CD4-positive, CD25-positive, alpha-beta regulatory T cell (primary cell): ENCODE measurements at regions not wholly inside any gene's neighbourhood (a gene's known extent, or its start where the extent isn't known, plus 50 kb on each side); places are given as distances from the start of the nearest gene placed in this dataset.

Source experiments
- ATAC-seq, 2 donors: fragments of 150-1000 bp; cut with Tn5 transposase; one replicate each; pipeline ENCODE4 v1.10.0; 2021; ENCODE audit warnings: low read depth in 2 of 2, moderate number of reproducible peaks in 2 of 2, moderate library complexity in 1 of 2
- DNase-seq, 3 donors: peaks; one replicate each; pipeline versions ENCODE4 v3.0.0 to v3.0.0-alpha.2; 2012 to 2022; ENCODE audit warnings: mixed read lengths in 1 of 3
- H3K27ac ChIP-seq: one replicate; pipeline ENCODE4 v1.7.0; 2013; ENCODE audit warnings: mild to moderate bottlenecking, low read length; ENCODE audit not compliant: insufficient read depth, poor library complexity, severe bottlenecking
- H3K27me3 ChIP-seq: one replicate; pipeline ENCODE4 v1.7.0; 2013; ENCODE audit warnings: low read length; ENCODE audit not compliant: control insufficient read depth, insufficient read depth
- H3K36me3 ChIP-seq: one replicate; pipeline ENCODE4 v1.7.0; 2013; ENCODE audit warnings: mild to moderate bottlenecking, low read length, moderate library complexity; ENCODE audit not compliant: control insufficient read depth, insufficient read depth
- H3K4me1 ChIP-seq: 2 replicates; pipeline ENCODE4 v1.7.0; 2013; ENCODE audit warnings: mild to moderate bottlenecking, low read length; ENCODE audit not compliant: insufficient read depth, control insufficient read depth, poor library complexity, severe bottlenecking
- H3K4me3 ChIP-seq: one replicate; pipeline ENCODE4 v1.7.0; 2013; ENCODE audit warnings: low read depth, mild to moderate bottlenecking, low read length, moderate library complexity
- H3K9me3 ChIP-seq, 2 experiments: 1 replicate in 1 of 2; 2 replicates in 1 of 2; pipeline ENCODE4 v1.7.0; 2013; ENCODE audit warnings: low read length in 2 of 2, mild to moderate bottlenecking in 1 of 2, moderate library complexity in 1 of 2; ENCODE audit not compliant: control insufficient read depth in 2 of 2
- H3K27ac Mint-ChIP-seq, 3 donors: one replicate each; pipeline ENCODE4 v1.8.0; 2020 to 2022; ENCODE audit warnings: mild to moderate bottlenecking in 3 of 3, mixed read lengths in 3 of 3, moderate library complexity in 2 of 3
- H3K27me3 Mint-ChIP-seq: one replicate; pipeline ENCODE4 v1.8.0; 2022; ENCODE audit warnings: mild to moderate bottlenecking, mixed read lengths
- H3K36me3 Mint-ChIP-seq: one replicate; pipeline ENCODE4 v1.8.0; 2020; ENCODE audit warnings: mixed read lengths
- H3K4me1 Mint-ChIP-seq, 4 donors: one replicate each; pipeline ENCODE4 v1.8.0; 2020 to 2022; ENCODE audit warnings: mixed read lengths in 4 of 4, mild to moderate bottlenecking in 1 of 4
- H3K4me3 Mint-ChIP-seq, 4 donors: one replicate each; pipeline ENCODE4 v1.8.0; 2020 to 2022; ENCODE audit warnings: mild to moderate bottlenecking in 4 of 4, mixed read lengths in 4 of 4, moderate library complexity in 3 of 4
- H3K9me3 Mint-ChIP-seq, 7 donors: one replicate each; pipeline ENCODE4 v1.8.0; 2020 to 2022; ENCODE audit warnings: mixed read lengths in 7 of 7, mild to moderate bottlenecking in 3 of 7, moderate library complexity in 2 of 7

DNA sequence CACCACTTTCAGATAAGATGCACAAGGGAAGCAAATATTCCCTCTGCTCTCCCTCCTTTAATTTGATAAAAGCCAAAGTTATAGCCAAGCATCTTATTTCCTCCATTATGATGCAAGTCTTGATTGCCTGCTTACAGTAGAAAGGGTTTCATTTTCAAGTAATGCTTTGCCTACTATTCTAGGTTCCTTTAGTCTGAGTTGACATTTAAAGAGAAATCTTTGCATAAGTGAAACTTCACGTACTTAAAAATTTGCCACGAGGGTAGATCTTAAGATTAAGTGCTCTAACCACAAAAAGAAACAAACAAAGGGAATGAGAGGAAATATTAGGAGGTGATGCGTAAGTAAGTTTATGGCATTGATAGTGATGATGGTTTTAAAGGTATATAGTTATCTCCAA lies 78.1 kb upstream of the VWDE start:
- Histone ChIP-seq H3K36me3 (no peaks in the 10 kb centered on the region), H3K4me3 (no peak overlapping the region), H3K4me1 (no peaks in the 10 kb centered on the region), H3K27ac (no peak overlapping the region), H3K27me3 (no peaks in the 10 kb centered on the region), H3K9me3 (no peaks in the 10 kb centered on the region)
- H3K4me3 Mint-ChIP-seq: peak overlapping the region in 2 of 4 donors; percentile 39 to 65
- H3K4me1 Mint-ChIP-seq: peaks cover 0 to 7% (median 5%) of the 10 kb centered on the region in 4 donors
- H3K9me3 Mint-ChIP-seq: no peaks in the 10 kb centered on the region
- ATAC-seq (no peak), DNase-seq (peak in 1 of 3 donors; percentile 2)
- no peaks in the 10 kb centered on the region for H3K27me3 Mint-ChIP-seq
- H3K36me3 Mint-ChIP-seq: no peaks in the 10 kb centered on the region
- H3K27ac Mint-ChIP-seq: peak overlapping the region in 1 of 3 donors; percentile 67

DNA sequence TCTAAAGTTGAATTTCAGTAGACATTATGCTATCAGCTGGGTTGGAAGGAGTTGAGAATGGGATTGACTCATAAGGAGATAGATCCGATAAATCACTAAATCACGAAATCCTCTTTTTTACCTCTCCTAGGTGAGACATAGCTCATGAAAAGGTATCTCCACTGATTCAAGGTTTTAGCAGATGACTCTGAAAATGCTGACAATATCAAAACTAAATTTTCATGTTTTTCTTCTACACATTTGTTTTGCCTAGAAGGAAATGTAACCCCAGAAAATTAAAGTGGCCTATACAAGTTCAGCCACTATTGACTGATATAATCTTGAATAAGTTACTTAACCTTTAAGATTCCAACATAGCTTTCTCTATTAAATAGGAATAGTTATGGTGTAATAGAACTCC lies 82.2 kb upstream of the VWDE start:
- Mint-ChIP-seq H3K27me3 (peaks cover 4% of the 10 kb centered on the region), H3K9me3 (no peaks in the 10 kb centered on the region), H3K36me3 (no peaks in the 10 kb centered on the region), H3K27ac (no peak overlapping the region), H3K4me1 (peaks cover 0 to 7% (median 5%) of the 10 kb centered on the region in 4 donors), H3K4me3 (no peak overlapping the region)
- ATAC-seq (no peak), DNase-seq (no peak)
- no peak overlapping the region for H3K4me3 ChIP-seq
- no peaks in the 10 kb centered on the region for H3K36me3 ChIP-seq
- H3K27me3 ChIP-seq: no peaks in the 10 kb centered on the region
- H3K9me3 ChIP-seq: no peaks in the 10 kb centered on the region
- no peak overlapping the region for H3K27ac ChIP-seq
- no peaks in the 10 kb centered on the region for H3K4me1 ChIP-seq

DNA sequence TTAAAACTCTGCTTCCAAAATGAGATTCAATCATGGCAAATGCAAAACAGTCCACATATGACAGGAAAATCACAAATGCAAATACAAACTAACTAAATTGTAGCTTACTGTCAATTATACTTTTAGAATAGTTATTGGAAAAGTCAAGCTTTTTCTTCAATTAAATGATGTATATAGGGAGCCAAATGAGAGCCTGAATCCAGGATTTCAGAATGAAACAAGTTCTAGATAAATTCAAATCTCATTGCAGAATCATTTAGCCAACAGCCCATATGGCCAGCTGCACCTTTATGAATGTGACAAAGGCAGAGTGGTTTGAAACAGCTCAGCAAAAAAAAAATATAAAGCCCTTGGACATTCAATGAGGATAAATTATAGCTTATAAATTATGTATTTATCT lies 82.2 kb upstream of the SCIN start:
- no peak for DNase-seq
- H3K4me1 Mint-ChIP-seq: no peaks in the 10 kb centered on the region
- no peak for ATAC-seq
- H3K9me3 Mint-ChIP-seq: no peaks in the 10 kb centered on the region
- H3K4me3 ChIP-seq: no peak overlapping the region
- H3K36me3 Mint-ChIP-seq: no peaks in the 10 kb centered on the region
- no peak overlapping the region for H3K27ac ChIP-seq
- H3K27ac Mint-ChIP-seq: no peak overlapping the region
- H3K27me3 Mint-ChIP-seq: peaks cover 4% of the 10 kb centered on the region
- H3K4me1 ChIP-seq: no peaks in the 10 kb centered on the region
- H3K4me3 Mint-ChIP-seq: no peak overlapping the region
- H3K36me3 ChIP-seq: no peaks in the 10 kb centered on the region
- no peaks in the 10 kb centered on the region for H3K9me3 ChIP-seq
- H3K27me3 ChIP-seq: no peaks in the 10 kb centered on the region

DNA sequence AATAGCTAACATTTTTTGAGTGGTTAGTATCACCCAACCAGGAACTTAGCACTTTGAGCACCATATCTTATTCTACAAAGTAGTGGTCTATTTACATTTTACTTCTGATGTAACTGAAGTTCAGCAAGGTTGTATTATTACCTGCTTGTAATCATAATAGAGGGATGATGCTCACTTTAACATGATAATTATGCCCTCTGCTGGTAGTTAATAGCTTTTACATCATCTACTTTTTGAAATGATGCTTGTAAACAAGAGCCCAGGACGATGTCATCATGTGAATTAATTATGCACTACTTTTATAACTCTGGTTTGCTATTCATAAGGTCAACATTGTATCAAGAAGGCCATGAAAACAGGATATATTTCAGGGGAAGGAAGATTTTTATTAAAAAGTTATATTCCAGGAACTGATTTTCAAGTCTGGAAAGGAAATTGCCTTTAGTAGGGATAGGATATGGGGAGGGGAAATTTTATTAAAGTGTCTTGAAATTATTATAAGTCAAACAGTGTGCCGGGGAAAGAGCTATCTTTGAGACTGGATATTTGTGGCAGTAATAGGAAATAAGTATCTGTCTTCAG lies 80.3 kb upstream of the SCIN start:
- Mint-ChIP-seq H3K27ac (no peak overlapping the region), H3K9me3 (no peaks in the 10 kb centered on the region), H3K36me3 (no peaks in the 10 kb centered on the region), H3K27me3 (peaks cover 4% of the 10 kb centered on the region), H3K4me1 (no peaks in the 10 kb centered on the region), H3K4me3 (no peak overlapping the region)
- ATAC-seq (peak in 1 of 2 donors; percentile 53), DNase-seq (peak in 2 of 3 donors; percentile 12 to 21)
- Histone ChIP-seq H3K4me3 (no peak overlapping the region), H3K9me3 (no peaks in the 10 kb centered on the region), H3K4me1 (no peaks in the 10 kb centered on the region), H3K27me3 (no peaks in the 10 kb centered on the region), H3K27ac (no peak overlapping the region), H3K36me3 (no peaks in the 10 kb centered on the region)

DNA sequence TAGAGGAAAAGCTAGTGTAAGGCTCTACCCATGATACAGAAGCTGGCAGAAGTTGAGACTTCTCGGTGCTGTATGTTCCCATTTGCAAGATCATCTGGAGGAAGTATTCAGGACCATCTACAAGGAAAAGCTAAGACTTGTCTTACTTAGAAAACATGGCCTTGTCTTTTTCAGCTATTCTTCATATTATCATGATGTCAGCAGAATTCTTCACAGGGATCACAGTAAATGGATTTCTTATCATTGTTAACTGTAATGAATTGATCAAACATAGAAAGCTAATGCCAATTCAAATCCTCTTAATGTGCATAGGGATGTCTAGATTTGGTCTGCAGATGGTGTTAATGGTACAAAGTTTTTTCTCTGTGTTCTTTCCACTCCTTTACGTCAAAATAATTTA lies 79.6 kb upstream of the SCIN start:
- no peak overlapping the region for H3K27ac ChIP-seq
- Mint-ChIP-seq H3K27ac (no peak overlapping the region), H3K4me3 (no peak overlapping the region), H3K27me3 (peaks cover 4% of the 10 kb centered on the region), H3K4me1 (no peaks in the 10 kb centered on the region), H3K36me3 (no peaks in the 10 kb centered on the region), H3K9me3 (no peaks in the 10 kb centered on the region)
- DNase-seq (no peak), ATAC-seq (no peak)
- no peaks in the 10 kb centered on the region for H3K9me3 ChIP-seq
- H3K4me1 ChIP-seq: no peaks in the 10 kb centered on the region
- H3K36me3 ChIP-seq: no peaks in the 10 kb centered on the region
- no peak overlapping the region for H3K4me3 ChIP-seq
- H3K27me3 ChIP-seq: no peaks in the 10 kb centered on the region

DNA sequence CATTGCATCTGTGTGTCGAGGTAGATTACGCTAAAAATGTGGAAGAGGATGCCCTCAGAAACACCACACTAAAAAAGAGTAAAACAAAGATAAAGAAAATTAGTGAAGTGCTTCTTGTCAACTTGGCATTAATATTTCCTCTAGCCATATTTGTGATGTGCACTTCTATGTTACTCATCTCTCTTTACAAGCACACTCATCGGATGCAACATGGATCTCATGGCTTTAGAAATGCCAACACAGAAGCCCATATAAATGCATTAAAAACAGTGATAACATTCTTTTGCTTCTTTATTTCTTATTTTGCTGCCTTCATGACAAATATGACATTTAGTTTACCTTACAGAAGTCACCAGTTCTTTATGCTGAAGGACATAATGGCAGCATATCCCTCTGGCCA lies 79.0 kb upstream of the SCIN start:
- Mint-ChIP-seq H3K4me1 (no peaks in the 10 kb centered on the region), H3K36me3 (no peaks in the 10 kb centered on the region), H3K4me3 (no peak overlapping the region), H3K27ac (no peak overlapping the region), H3K27me3 (peaks cover 4% of the 10 kb centered on the region), H3K9me3 (no peaks in the 10 kb centered on the region)
- ATAC-seq (no peak), DNase-seq (no peak)
- no peaks in the 10 kb centered on the region for H3K9me3 ChIP-seq
- H3K36me3 ChIP-seq: no peaks in the 10 kb centered on the region
- H3K27me3 ChIP-seq: no peaks in the 10 kb centered on the region
- no peak overlapping the region for H3K4me3 ChIP-seq
- H3K27ac ChIP-seq: no peak overlapping the region
- no peaks in the 10 kb centered on the region for H3K4me1 ChIP-seq

DNA sequence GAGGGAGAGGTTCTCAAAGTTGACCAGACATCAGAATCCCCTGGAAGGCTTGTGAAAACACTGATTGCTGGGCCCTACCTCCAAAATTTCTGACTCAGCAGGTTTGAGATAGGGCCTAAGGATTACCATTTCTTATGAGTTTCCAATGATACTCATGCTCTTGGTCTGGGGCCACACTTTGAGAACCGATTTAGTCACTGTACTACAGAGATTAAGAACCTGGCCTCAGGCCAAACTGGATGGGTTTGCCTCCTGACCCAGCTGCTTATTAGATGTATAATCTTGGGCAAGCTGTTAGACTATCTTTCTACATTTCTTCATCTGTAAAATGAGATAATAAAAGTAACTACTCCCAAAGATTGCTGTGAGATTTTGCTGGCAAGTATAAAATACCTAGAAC lies 77.1 kb upstream of the SCIN start:
- peaks cover 4% of the 10 kb centered on the region for H3K27me3 Mint-ChIP-seq

DNA sequence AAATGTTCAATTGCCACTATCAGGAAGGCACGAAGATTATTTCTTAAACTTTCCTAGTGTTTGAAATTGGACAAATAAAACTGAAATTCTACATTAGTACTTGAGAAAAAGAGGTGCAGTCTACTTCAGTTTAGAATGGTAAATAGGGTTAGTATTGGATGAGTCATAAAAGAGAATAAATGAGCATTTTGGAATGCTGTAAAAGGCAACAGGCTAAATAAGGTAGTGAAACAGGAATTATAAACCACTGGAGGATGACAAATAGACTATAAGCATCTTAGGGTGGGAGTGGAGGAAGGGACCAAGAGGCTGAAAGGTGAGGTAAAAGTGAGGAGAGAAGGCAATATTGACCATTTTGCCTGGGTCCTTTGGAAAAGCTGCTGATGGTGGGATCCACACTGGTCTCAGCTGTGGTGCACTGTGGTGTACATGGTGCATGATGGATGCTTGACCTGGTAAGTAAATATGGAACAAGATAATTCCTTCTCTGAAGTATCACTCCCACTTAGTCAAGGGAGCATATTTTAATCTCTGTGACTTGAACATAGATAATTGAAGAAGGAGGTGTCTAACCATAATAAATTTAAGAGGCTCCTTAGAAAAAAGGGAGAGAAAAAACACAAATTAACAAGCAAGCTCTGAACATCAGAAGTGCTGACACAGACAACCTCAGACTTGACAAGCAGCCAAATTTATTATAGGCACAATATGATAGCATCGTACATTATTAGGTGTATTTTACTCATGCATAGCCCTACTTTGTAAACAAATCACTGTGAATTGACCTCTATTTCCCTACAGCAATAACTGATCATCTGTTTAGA lies 76.4 kb upstream of the SCIN start:
- Histone ChIP-seq H3K4me3 (no peak overlapping the region), H3K27me3 (no peaks in the 10 kb centered on the region), H3K4me1 (no peaks in the 10 kb centered on the region), H3K9me3 (no peaks in the 10 kb centered on the region), H3K27ac (no peak overlapping the region), H3K36me3 (no peaks in the 10 kb centered on the region)
- Mint-ChIP-seq H3K9me3 (peaks cover 0 to 1% (median 0%) of the 10 kb centered on the region in 7 donors), H3K4me3 (no peak overlapping the region), H3K36me3 (no peaks in the 10 kb centered on the region), H3K27ac (no peak overlapping the region), H3K27me3 (peaks cover 4% of the 10 kb centered on the region), H3K4me1 (peaks cover 0 to 5% (median 0%) of the 10 kb centered on the region in 4 donors)
- ATAC-seq (no peak), DNase-seq (no peak)

More for the DNA sequence above, 77.1 kb upstream of the SCIN start:
- H3K36me3 Mint-ChIP-seq: no peaks in the 10 kb centered on the region
- ATAC-seq (no peak), DNase-seq (no peak)
- Histone ChIP-seq H3K4me1 (no peaks in the 10 kb centered on the region), H3K36me3 (no peaks in the 10 kb centered on the region), H3K4me3 (no peak overlapping the region), H3K27me3 (no peaks in the 10 kb centered on the region), H3K9me3 (no peaks in the 10 kb centered on the region), H3K27ac (no peak overlapping the region)
- H3K27ac Mint-ChIP-seq: no peak overlapping the region
- peaks cover 0 to 5% (median 0%) of the 10 kb centered on the region in 4 donors for H3K4me1 Mint-ChIP-seq
- H3K9me3 Mint-ChIP-seq: peaks cover 0 to 1% (median 0%) of the 10 kb centered on the region in 7 donors
- no peak overlapping the region for H3K4me3 Mint-ChIP-seq
